ENCODE measurements at regions not wholly inside any gene's neighbourhood (a gene's known extent, or its start where the extent isn't known, plus 50 kb on each side); places are given as distances from the start of the nearest gene placed in this dataset.

GRCh38 chr9:119047513-119048307 lies 321.5 kb downstream of the BRINP1 start:
- DNase-seq (ENCODE audit: low read depth in 2 of 2, low spot score in 1 of 2) = no peak

GRCh38 chr9:119050281-119050680 lies 319.0 kb downstream of the BRINP1 start:
- no peak for DNase-seq (ENCODE audit: low read depth in 2 of 2, low spot score in 1 of 2)

- no peak for DNase-seq (ENCODE audit: low read depth in 2 of 2, low spot score in 1 of 2)
Measured at GRCh38 chr9:119052339-119053030, 316.8 kb downstream of the BRINP1 start.

GRCh38 chr9:119053070-119053469 lies 316.2 kb downstream of the BRINP1 start:
- DNase-seq (ENCODE audit: low read depth in 2 of 2, low spot score in 1 of 2) = no peak

GRCh38 chr9:119060629-119061385 lies 308.4 kb downstream of the BRINP1 start:
- DNase-seq (ENCODE audit: low read depth in 2 of 2, low spot score in 1 of 2) = no peak

- no peak for DNase-seq (ENCODE audit: low read depth in 2 of 2, low spot score in 1 of 2)
Measured at GRCh38 chr9:119071636-119072035, 297.6 kb downstream of the BRINP1 start.

GRCh38 chr9:119074017-119074416 lies 295.2 kb downstream of the BRINP1 start:
- no peak for DNase-seq (ENCODE audit: low read depth in 2 of 2, low spot score in 1 of 2)

- DNase-seq (ENCODE audit: low read depth in 2 of 2, low spot score in 1 of 2) = no peak
Measured at GRCh38 chr9:119078015-119078414, 291.2 kb downstream of the BRINP1 start.

- DNase-seq (ENCODE audit: low read depth in 2 of 2, low spot score in 1 of 2) = no peak
Measured at GRCh38 chr9:119083673-119084072, 285.6 kb downstream of the BRINP1 start.

GRCh38 chr9:119086590-119086989 lies 282.6 kb downstream of the BRINP1 start:
- DNase-seq (ENCODE audit: low read depth in 2 of 2, low spot score in 1 of 2) = no peak

- no peak for DNase-seq (ENCODE audit: low read depth in 2 of 2, low spot score in 1 of 2)
Measured at GRCh38 chr9:119088002-119088547, 281.2 kb downstream of the BRINP1 start.

- DNase-seq (ENCODE audit: low read depth in 2 of 2, low spot score in 1 of 2) = no peak
Measured at GRCh38 chr9:119091074-119091473, 278.2 kb downstream of the BRINP1 start.

- no peak for DNase-seq (ENCODE audit: low read depth in 2 of 2, low spot score in 1 of 2)
Measured at GRCh38 chr9:119092125-119092524, 277.1 kb downstream of the BRINP1 start.

GRCh38 chr9:119094086-119094485 lies 275.1 kb downstream of the BRINP1 start:
- no peak for DNase-seq (ENCODE audit: low read depth in 2 of 2, low spot score in 1 of 2)

GRCh38 chr9:119095072-119095471 lies 274.2 kb downstream of the BRINP1 start:
- DNase-seq (ENCODE audit: low read depth in 2 of 2, low spot score in 1 of 2) = no peak

GRCh38 chr9:119101048-119101447 lies 268.2 kb downstream of the BRINP1 start:
- DNase-seq (ENCODE audit: low read depth in 2 of 2, low spot score in 1 of 2) = no peak

- no peak for DNase-seq (ENCODE audit: low read depth in 2 of 2, low spot score in 1 of 2)
Measured at GRCh38 chr9:119114681-119115080, 254.6 kb downstream of the BRINP1 start.
